Trophoblast cell (in vitro differentiated cells and primary cell): ENCODE measurements at regions not wholly inside any gene's neighbourhood (a gene's known extent, or its start where the extent isn't known, plus 50 kb on each side); places are given as distances from the start of the nearest gene placed in this dataset.

Source experiments
- DNase-seq, 2 donors: peaks; one replicate each; pipeline ENCODE4 v3.0.0-alpha.2; 2016
- H2AFZ ChIP-seq: 2 replicates; pipeline ENCODE4 v1.6.1; 2013; ENCODE audit warnings: low read length, moderate library complexity, mild to moderate bottlenecking; ENCODE audit not compliant: insufficient read depth, poor library complexity
- H2AK5ac ChIP-seq: 2 replicates; pipeline ENCODE4 v1.6.1; 2013; ENCODE audit warnings: mild to moderate bottlenecking, low read length
- H2BK120ac ChIP-seq: 2 replicates; pipeline ENCODE4 v1.6.1; 2013; ENCODE audit warnings: low read length, mild to moderate bottlenecking, moderate library complexity; ENCODE audit not compliant: insufficient read depth, poor library complexity
- H2BK12ac ChIP-seq: 2 replicates; pipeline ENCODE4 v1.6.1; 2013; ENCODE audit warnings: mild to moderate bottlenecking, low read length, moderate library complexity
- H2BK5ac ChIP-seq: 2 replicates; pipeline ENCODE4 v1.6.1; 2013; ENCODE audit warnings: low read length, low read depth, moderate library complexity, mild to moderate bottlenecking; ENCODE audit not compliant: poor library complexity
- H3K14ac ChIP-seq: 2 replicates; pipeline ENCODE4 v1.6.1; 2013; ENCODE audit warnings: mild to moderate bottlenecking, low read length
- H3K18ac ChIP-seq: 2 replicates; pipeline ENCODE4 v1.6.1; 2013; ENCODE audit warnings: mild to moderate bottlenecking, low read length
- H3K23ac ChIP-seq: 2 replicates; pipeline ENCODE4 v1.6.1; 2013; ENCODE audit warnings: low read length
- H3K27ac ChIP-seq: 2 replicates; pipeline ENCODE4 v1.5.1; 2013; ENCODE audit warnings: low read depth, mild to moderate bottlenecking, inconsistent platforms, low read length, moderate library complexity
- H3K27me3 ChIP-seq: 2 replicates; pipeline ENCODE4 v1.6.1; 2013; ENCODE audit warnings: inconsistent platforms, mild to moderate bottlenecking, low read length, moderate library complexity; ENCODE audit not compliant: insufficient read depth
- H3K36me3 ChIP-seq, 2 experiments: 1 replicate in 1 of 2; 2 replicates in 1 of 2; pipeline ENCODE4 v1.6.1; 2013; ENCODE audit warnings: low read length in 2 of 2, mild to moderate bottlenecking in 2 of 2, moderate library complexity in 1 of 2; ENCODE audit not compliant: insufficient read depth in 2 of 2, control insufficient read depth in 1 of 2
- H3K4ac ChIP-seq: 2 replicates; pipeline ENCODE4 v1.6.1; 2013; ENCODE audit warnings: low read depth, mild to moderate bottlenecking, low read length, moderate library complexity
- H3K4me1 ChIP-seq, 2 experiments: 1 replicate in 1 of 2; 2 replicates in 1 of 2; pipeline ENCODE4 v1.6.1; 2013; ENCODE audit warnings: low read length in 2 of 2, mild to moderate bottlenecking in 2 of 2, moderate library complexity in 1 of 2; ENCODE audit not compliant: insufficient read depth in 2 of 2, control insufficient read depth in 1 of 2
- H3K4me2 ChIP-seq: 2 replicates; pipeline ENCODE4 v1.6.1; 2013; ENCODE audit warnings: inconsistent platforms, mild to moderate bottlenecking, low read length, moderate library complexity
- H3K4me3 ChIP-seq: 2 replicates; pipeline ENCODE4 v1.5.1; 2013; ENCODE audit warnings: mild to moderate bottlenecking, low read depth, low read length, inconsistent platforms
- H3K79me1 ChIP-seq: one replicate; pipeline ENCODE4 v1.6.1; 2013; ENCODE audit warnings: low read length
- H3K79me2 ChIP-seq: 2 replicates; pipeline ENCODE4 v1.6.1; 2013; ENCODE audit warnings: low read length, mild to moderate bottlenecking; ENCODE audit not compliant: control insufficient read depth, insufficient read depth, poor library complexity
- H3K9ac ChIP-seq: 2 replicates; pipeline ENCODE4 v1.6.1; 2013; ENCODE audit warnings: mild to moderate bottlenecking, low read length
- H3K9me3 ChIP-seq: 2 replicates; pipeline ENCODE4 v1.6.1; 2013; ENCODE audit warnings: low read depth, mild to moderate bottlenecking, control low read depth, inconsistent platforms, low read length; ENCODE audit not compliant: insufficient read depth
- H4K12ac ChIP-seq: 2 replicates; pipeline ENCODE4 v1.6.1; 2013; ENCODE audit warnings: low read depth, mild to moderate bottlenecking, low read length, moderate library complexity
- H4K8ac ChIP-seq: 2 replicates; pipeline ENCODE4 v1.6.1; 2013; ENCODE audit warnings: low read depth, mild to moderate bottlenecking, low read length, moderate library complexity
- H4K91ac ChIP-seq: one replicate; pipeline ENCODE4 v1.6.1; 2013; ENCODE audit warnings: low read depth, mild to moderate bottlenecking, low read length, moderate library complexity
- WGBS: extraction: QIAGEN DNeasy Blood & Tissue Kit; methylation state at CpG from one replicate; pipeline ENCODE4 v1.1.7; 2013; ENCODE audit warnings: missing lambda C conversion rate; ENCODE audit not compliant: insufficient read length, insufficient coverage; ENCODE audit errors: extremely low coverage; 5-methylcytosine and 5-hydroxymethylcytosine counted together

DNA sequence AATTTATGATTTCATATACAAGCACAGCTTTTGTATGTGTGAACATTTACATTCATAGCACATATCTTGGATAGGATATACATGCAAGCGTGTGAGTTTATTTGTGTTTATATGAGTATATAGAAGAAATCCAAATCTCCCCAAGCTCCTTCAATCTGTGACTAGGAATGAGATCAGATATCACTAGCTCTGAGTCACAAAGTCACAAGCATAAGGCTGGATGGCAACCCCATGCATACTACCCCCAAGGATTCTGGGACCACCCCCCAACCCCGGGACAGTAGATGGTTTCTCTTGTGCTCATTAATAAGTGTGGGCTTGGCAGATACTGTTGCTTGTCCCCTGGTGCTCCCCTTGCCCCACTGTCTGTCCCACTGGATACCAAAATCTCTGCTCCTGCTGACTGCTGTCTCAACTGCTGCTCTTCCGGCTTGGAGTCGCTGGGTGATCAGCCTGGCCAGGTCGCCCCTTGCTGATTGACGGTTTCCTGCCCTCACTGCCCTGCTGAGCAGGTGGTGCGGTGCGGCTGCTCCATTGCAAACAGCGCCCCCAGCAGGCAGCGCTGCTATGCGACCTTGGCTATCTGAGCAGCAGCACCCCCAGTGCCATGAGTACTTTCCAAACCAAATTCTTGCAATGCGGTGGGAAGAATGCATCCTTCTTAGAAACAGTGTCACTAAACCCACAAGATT lies 279.4 kb downstream of the CD83 start:
- Histone ChIP-seq H3K14ac (no peak overlapping the region), H2AK5ac (no peak overlapping the region), H3K36me3 (no peaks in the 10 kb centered on the region), H3K27ac (no peak overlapping the region), H4K12ac (no peak overlapping the region), H3K79me2 (no peaks in the 10 kb centered on the region), H3K4me1 (peaks cover 3 to 10% of the 10 kb centered on the region in 2 experiments), H3K4ac (no peak overlapping the region), H2BK12ac (no peak overlapping the region), H2AFZ (no peak overlapping the region), H2BK120ac (no peak overlapping the region), H3K4me2 (no peak overlapping the region), H3K79me1 (no peaks in the 10 kb centered on the region), H3K9ac (no peak overlapping the region), H3K9me3 (peaks cover 3% of the 10 kb centered on the region), H3K4me3 (no peak overlapping the region), H2BK5ac (no peak overlapping the region), H3K23ac (no peak overlapping the region), H4K8ac (peak overlapping the region; percentile 25), H4K91ac (no peak overlapping the region), H3K18ac (no peak overlapping the region), H3K27me3 (no peaks in the 10 kb centered on the region)
- no peak for DNase-seq
- WGBS = no CpG with 5 or more reads among the region's 12 CpGs

DNA sequence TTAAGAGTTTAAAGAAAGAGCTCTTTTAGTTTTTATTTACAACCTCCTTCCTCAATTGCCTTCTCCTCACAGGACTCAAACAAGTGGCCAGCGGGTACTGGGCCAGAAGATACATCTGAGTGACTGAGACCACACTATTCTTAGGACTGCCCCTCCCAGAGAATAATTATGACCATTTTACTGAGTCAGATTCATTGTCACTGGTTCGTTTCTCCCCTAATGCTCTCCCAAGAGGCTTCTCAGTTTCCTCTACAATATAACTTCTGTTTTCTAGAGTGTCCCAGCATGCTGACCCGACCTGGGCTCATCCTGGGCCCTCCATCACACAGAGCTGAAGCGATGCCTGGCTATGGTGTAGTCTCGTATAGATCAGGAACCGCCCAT lies 279.9 kb downstream of the CD83 start:
- no peak overlapping the region for H3K27ac ChIP-seq
- no peaks in the 10 kb centered on the region for H3K27me3 ChIP-seq
- no peak overlapping the region for H3K14ac ChIP-seq
- no peak overlapping the region for H3K23ac ChIP-seq
- H3K4me1 ChIP-seq = peaks cover 3 to 10% of the 10 kb centered on the region in 2 experiments
- H3K4me2 ChIP-seq = no peak overlapping the region
- H4K8ac ChIP-seq = no peak overlapping the region
- H3K36me3 ChIP-seq = no peaks in the 10 kb centered on the region
- no CpG with 5 or more reads among the region's 6 CpGs for WGBS
- no peak overlapping the region for H3K9ac ChIP-seq
- no peaks in the 10 kb centered on the region for H3K79me2 ChIP-seq
- no peak overlapping the region for H2AK5ac ChIP-seq
- H2BK120ac ChIP-seq = no peak overlapping the region
- no peak overlapping the region for H2AFZ ChIP-seq
- no peak overlapping the region for H4K12ac ChIP-seq
- no peak overlapping the region for H4K91ac ChIP-seq
- H3K4me3 ChIP-seq = no peak overlapping the region
- no peaks in the 10 kb centered on the region for H3K79me1 ChIP-seq
- H3K18ac ChIP-seq = no peak overlapping the region
- H2BK12ac ChIP-seq = no peak overlapping the region
- no peak overlapping the region for H3K4ac ChIP-seq
- H3K9me3 ChIP-seq = peaks cover 3% of the 10 kb centered on the region
- no peak for DNase-seq
- H2BK5ac ChIP-seq = no peak overlapping the region

DNA sequence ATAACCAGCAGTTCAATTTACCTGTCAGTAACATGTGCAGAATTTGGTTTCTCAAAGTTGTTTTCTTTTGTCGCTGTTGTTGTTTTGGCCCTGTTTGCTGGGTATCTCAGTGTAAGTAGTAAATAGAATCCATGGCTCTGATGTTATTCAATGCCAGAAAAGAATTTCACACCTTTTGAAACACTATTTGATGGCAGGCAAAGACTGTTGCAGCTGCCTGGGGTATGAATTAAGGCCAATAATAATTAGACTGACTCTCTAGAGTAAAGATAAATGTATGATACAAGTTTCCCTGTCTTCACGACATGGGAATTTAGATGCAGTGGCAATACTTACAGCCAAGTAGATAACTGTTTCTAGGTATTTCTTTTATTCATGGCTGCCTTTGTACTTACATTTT lies 281.4 kb downstream of the CD83 start:
- WGBS = no CpG with 5 or more reads among the region's 2 CpGs
- Histone ChIP-seq H3K18ac (no peak overlapping the region), H3K4me2 (no peak overlapping the region), H2BK12ac (no peak overlapping the region), H4K91ac (no peak overlapping the region), H3K4me1 (peaks cover 3 to 10% of the 10 kb centered on the region in 2 experiments), H3K27ac (no peak overlapping the region), H2AFZ (no peak overlapping the region), H2BK5ac (no peak overlapping the region), H3K79me2 (no peaks in the 10 kb centered on the region), H3K4ac (no peak overlapping the region), H4K8ac (no peak overlapping the region), H3K79me1 (no peaks in the 10 kb centered on the region), H3K9ac (no peak overlapping the region), H2AK5ac (no peak overlapping the region), H3K27me3 (no peaks in the 10 kb centered on the region), H3K36me3 (no peaks in the 10 kb centered on the region), H3K23ac (no peak overlapping the region), H2BK120ac (no peak overlapping the region), H3K14ac (no peak overlapping the region), H3K9me3 (peaks cover 3% of the 10 kb centered on the region), H3K4me3 (no peak overlapping the region), H4K12ac (no peak overlapping the region)
- DNase-seq = no peak

DNA sequence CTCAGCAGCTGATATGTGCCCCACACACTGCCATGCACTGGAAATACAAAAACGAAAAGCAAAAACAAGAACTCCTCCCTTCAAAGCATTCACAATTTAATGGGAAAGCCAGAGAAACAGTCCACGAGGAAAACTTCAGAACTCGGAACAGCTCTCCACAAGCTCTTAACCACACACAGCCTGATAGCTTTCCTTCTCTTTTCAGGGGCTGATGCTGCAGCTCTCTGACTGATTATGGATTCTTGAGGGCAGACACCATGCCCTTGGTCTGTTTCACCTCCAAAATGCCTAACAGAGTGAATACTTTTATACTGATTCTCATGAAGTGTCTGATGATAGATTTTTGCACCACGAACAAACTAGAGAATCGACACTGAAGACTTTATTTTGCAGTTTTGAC lies 282.1 kb downstream of the CD83 start:
- H3K36me3 ChIP-seq = no peaks in the 10 kb centered on the region
- H2BK12ac ChIP-seq = no peak overlapping the region
- no peaks in the 10 kb centered on the region for H3K79me1 ChIP-seq
- no peak overlapping the region for H3K9ac ChIP-seq
- no CpG with 5 or more reads among the region's 5 CpGs for WGBS
- H3K4me2 ChIP-seq = no peak overlapping the region
- peaks cover 3% of the 10 kb centered on the region for H3K9me3 ChIP-seq
- no peak overlapping the region for H3K14ac ChIP-seq
- DNase-seq = no peak
- no peaks in the 10 kb centered on the region for H3K27me3 ChIP-seq
- no peaks in the 10 kb centered on the region for H3K79me2 ChIP-seq
- H4K12ac ChIP-seq = no peak overlapping the region
- H3K4ac ChIP-seq = no peak overlapping the region
- H3K4me1 ChIP-seq = peaks cover 3 to 10% of the 10 kb centered on the region in 2 experiments
- no peak overlapping the region for H3K4me3 ChIP-seq
- H4K8ac ChIP-seq = no peak overlapping the region
- no peak overlapping the region for H2AK5ac ChIP-seq
- no peak overlapping the region for H3K23ac ChIP-seq
- H2BK120ac ChIP-seq = no peak overlapping the region
- no peak overlapping the region for H3K18ac ChIP-seq
- H2AFZ ChIP-seq = no peak overlapping the region
- H3K27ac ChIP-seq = no peak overlapping the region
- H2BK5ac ChIP-seq = no peak overlapping the region
- H4K91ac ChIP-seq = no peak overlapping the region
